GM18858 (cell line): ENCODE measurements at regions not wholly inside any gene's neighbourhood (a gene's known extent, or its start where the extent isn't known, plus 50 kb on each side); places are given as distances from the start of the nearest gene placed in this dataset.

Experiments used
- ATAC-seq: cut with Tn5 transposase; IDR thresholded peaks from one replicate; pipeline ENCODE4 v1.9.1; 2021; ENCODE audit not compliant: unreplicated experiment

- ATAC-seq = no peak
These were observed 601.4 kb upstream of the CA10 start for GRCh38 chr17:52759864-52760263.

- no peak for ATAC-seq
These were observed 600.0 kb upstream of the CA10 start for GRCh38 chr17:52758481-52758880.

GRCh38 chr17:52756746-52757145 is 598.2 kb upstream of the CA10 start:
- ATAC-seq = no peak

- ATAC-seq = no peak
These were observed 596.3 kb upstream of the CA10 start for GRCh38 chr17:52754838-52755237.

GRCh38 chr17:52751051-52751450 is 592.5 kb upstream of the CA10 start:
- ATAC-seq = no peak

- ATAC-seq = no peak
These were observed 585.7 kb upstream of the CA10 start for GRCh38 chr17:52744179-52744578.

GRCh38 chr17:52740006-52740405 is 581.5 kb upstream of the CA10 start:
- ATAC-seq = no peak

- no peak for ATAC-seq
These were observed 580.3 kb upstream of the CA10 start for GRCh38 chr17:52738791-52739190.

GRCh38 chr17:52737071-52737470 is 578.6 kb upstream of the CA10 start:
- ATAC-seq = no peak

GRCh38 chr17:52732841-52733240 is 574.3 kb upstream of the CA10 start:
- no peak for ATAC-seq

- no peak for ATAC-seq
These were observed 566.1 kb upstream of the CA10 start for GRCh38 chr17:52724578-52724977.

- no peak for ATAC-seq
These were observed 563.4 kb upstream of the CA10 start for GRCh38 chr17:52721910-52722309.

GRCh38 chr17:52710363-52710901 is 551.9 kb upstream of the CA10 start:
- no peak for ATAC-seq

GRCh38 chr17:52709724-52710123 is 551.2 kb upstream of the CA10 start:
- no peak for ATAC-seq

GRCh38 chr17:52696362-52696761 is 537.8 kb upstream of the CA10 start:
- no peak for ATAC-seq

- no peak for ATAC-seq
These were observed 527.6 kb upstream of the CA10 start for GRCh38 chr17:52686140-52686539.

- no peak for ATAC-seq
These were observed 523.0 kb upstream of the CA10 start for GRCh38 chr17:52681480-52681879.

GRCh38 chr17:52678211-52678610 is 519.7 kb upstream of the CA10 start:
- no peak for ATAC-seq

GRCh38 chr17:52674686-52675085 is 516.2 kb upstream of the CA10 start:
- ATAC-seq = no peak

- no peak for ATAC-seq
These were observed 515.3 kb upstream of the CA10 start for GRCh38 chr17:52673791-52674190.

- no peak for ATAC-seq
These were observed 507.8 kb upstream of the CA10 start for GRCh38 chr17:52666264-52666663.

- ATAC-seq = no peak
These were observed 502.2 kb upstream of the CA10 start for GRCh38 chr17:52660692-52661091.

- ATAC-seq = no peak
These were observed 494.5 kb upstream of the CA10 start for GRCh38 chr17:52653014-52653413.

- no peak for ATAC-seq
These were observed 490.5 kb upstream of the CA10 start for GRCh38 chr17:52648995-52649394.
